ENCODE measurements at regions not wholly inside any gene's neighbourhood (a gene's known extent, or its start where the extent isn't known, plus 50 kb on each side); places are given as distances from the start of the nearest gene placed in this dataset.

- H3K9me3 Mint-ChIP-seq: no peaks in the 10 kb centered on the region
- no peaks in the 10 kb centered on the region for H3K36me3 Mint-ChIP-seq (ENCODE audit: low read depth)
Measured at GRCh38 chr13:105462098-105462497, 1073.4 kb downstream of the EFNB2 start.

GRCh38 chr13:105452895-105453294 lies 1082.6 kb downstream of the EFNB2 start:
- Mint-ChIP-seq H3K9me3 (peaks cover 1% of the 10 kb centered on the region), H3K27ac (no peak overlapping the region), H3K4me1 (ENCODE audit: low read depth) (no peaks in the 10 kb centered on the region), H3K36me3 (ENCODE audit: low read depth) (no peaks in the 10 kb centered on the region), H3K4me3 (no peak overlapping the region), H3K27me3 (no peaks in the 10 kb centered on the region)
- POLR2A ChIA-PET: no interaction called here
- TF ChIP-seq CTCF (IDR thresholded peaks at IDR 0.05): no peak
- CTCF ChIA-PET: no interaction called here
- DNase-seq: no peak
- intact Hi-C loops (cut with micrococcal nuclease): no loop called here
- ATAC-seq: no peak

More at GRCh38 chr13:105462098-105462497, 1073.4 kb downstream of the EFNB2 start:
- Mint-ChIP-seq H3K27ac (no peak overlapping the region), H3K4me1 (ENCODE audit: low read depth) (no peaks in the 10 kb centered on the region), H3K27me3 (no peaks in the 10 kb centered on the region), H3K4me3 (no peak overlapping the region)
- DNase-seq (no peak), ATAC-seq (no peak)
- intact Hi-C loops (cut with micrococcal nuclease): no loop called here
- CTCF ChIA-PET: no interaction called here
- POLR2A ChIA-PET: no interaction called here
- TF ChIP-seq CTCF (IDR thresholded peaks at IDR 0.05): no peak

- POLR2A ChIA-PET: no interaction called here
- no peak overlapping the region for H3K27ac Mint-ChIP-seq
Measured at GRCh38 chr13:105450784-105451183, 1084.7 kb downstream of the EFNB2 start.

DNA sequence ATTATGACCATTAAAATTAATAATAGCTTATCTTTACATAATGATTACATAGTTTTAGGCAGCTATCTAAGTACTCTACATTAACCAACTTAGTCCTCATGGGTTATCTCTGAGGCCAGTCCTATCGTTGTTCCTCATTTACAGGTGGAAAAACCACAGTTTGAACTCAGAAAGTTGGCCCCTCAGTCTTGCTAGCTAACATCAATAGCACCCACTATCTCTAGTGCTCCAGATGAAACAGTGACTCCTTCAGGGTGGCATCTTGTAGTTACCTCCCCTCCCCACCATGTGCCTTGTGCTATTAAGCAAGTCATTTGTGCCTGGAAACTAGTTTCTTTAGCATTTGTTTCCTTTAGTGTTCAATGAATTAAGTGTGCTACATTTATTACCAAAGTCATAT lies 1086.7 kb downstream of the EFNB2 start:
- Mint-ChIP-seq H3K27ac (no peak overlapping the region), H3K36me3 (ENCODE audit: low read depth) (no peaks in the 10 kb centered on the region), H3K4me3 (no peak overlapping the region), H3K4me1 (ENCODE audit: low read depth) (peaks cover 4% of the 10 kb centered on the region), H3K9me3 (peaks cover 1% of the 10 kb centered on the region), H3K27me3 (no peaks in the 10 kb centered on the region)
- TF ChIP-seq CTCF (IDR thresholded peaks at IDR 0.05): no peak
- POLR2A ChIA-PET: no interaction called here
- CTCF ChIA-PET: no interaction called here
- intact Hi-C loops (cut with micrococcal nuclease): no loop called here
- DNase-seq (no peak), ATAC-seq (no peak)

More at GRCh38 chr13:105450784-105451183, 1084.7 kb downstream of the EFNB2 start:
- no peak for TF ChIP-seq CTCF (IDR thresholded peaks at IDR 0.05)
- no peak overlapping the region for H3K4me3 Mint-ChIP-seq
- no peaks in the 10 kb centered on the region for H3K27me3 Mint-ChIP-seq
- peaks cover 2% of the 10 kb centered on the region for H3K4me1 Mint-ChIP-seq (ENCODE audit: low read depth)
- ATAC-seq: no peak
- CTCF ChIA-PET: no interaction called here
- peaks cover 1% of the 10 kb centered on the region for H3K9me3 Mint-ChIP-seq
- intact Hi-C loops (cut with micrococcal nuclease): no loop called here
- no peaks in the 10 kb centered on the region for H3K36me3 Mint-ChIP-seq (ENCODE audit: low read depth)
- DNase-seq: no peak

- POLR2A ChIA-PET: interaction anchor here (1.0 kb wide), 1 partner anchor 10 kb away, joined by 3 read pairs; no protein-coding TSS in a partner anchor
- Mint-ChIP-seq H3K27ac (no peak overlapping the region), H3K27me3 (no peaks in the 10 kb centered on the region), H3K4me1 (ENCODE audit: low read depth) (peaks cover 4% of the 10 kb centered on the region), H3K36me3 (ENCODE audit: low read depth) (no peaks in the 10 kb centered on the region), H3K4me3 (no peak overlapping the region), H3K9me3 (no peaks in the 10 kb centered on the region)
- CTCF ChIA-PET: no interaction called here
- TF ChIP-seq CTCF (IDR thresholded peaks at IDR 0.05): no peak
- DNase-seq (no peak), ATAC-seq (no peak)
- intact Hi-C loops (cut with micrococcal nuclease): no loop called here
Measured at GRCh38 chr13:105446197-105446596, 1089.3 kb downstream of the EFNB2 start.

Measured in activated CD8-positive, alpha-beta T cell treated with anti-CD3 and anti-CD28 coated beads for 36 hours (primary cell).